ENCODE measurements at regions not wholly inside any gene's neighbourhood (a gene's known extent, or its start where the extent isn't known, plus 50 kb on each side); places are given as distances from the start of the nearest gene placed in this dataset.

- TF ChIP-seq ZNF274 (IDR thresholded peaks at IDR 0.05; ENCODE audit: low read depth, low read length), result no peak
- TF ChIP-seq ZBTB33 (IDR thresholded peaks at IDR 0.05; ENCODE audit: extremely low read depth, insufficient replicate concordance, low read length), result no peak
- TF ChIP-seq POLR2AphosphoS5 (IDR thresholded peaks at IDR 0.05; ENCODE audit: low read depth, low read length), result no peak
- TF ChIP-seq YY1 (IDR thresholded peaks at IDR 0.05; ENCODE audit: extremely low read depth, insufficient replicate concordance, low read depth, low read length), result no peak
- TF ChIP-seq EZH2 (IDR thresholded peaks at IDR 0.05), result no peak
- no peak for TF ChIP-seq SRF (IDR thresholded peaks at IDR 0.05; ENCODE audit: low read depth)
- H3K36me3 ChIP-seq (ENCODE audit: control insufficient read depth in 1 of 2, insufficient read depth in 2 of 2, low read length in 2 of 2), result no peaks in the 10 kb centered on the region
- ChIA-PET CTCF (no interaction called here), RAD21 (ENCODE audit: low non-redundant PET in 1 of 2, low total read pairs in 2 of 2, uncharacterized antibody in 2 of 2, unreplicated experiment in 2 of 2) (no interaction called here), POLR2A (no interaction called here)
- no peak for DNase-seq (ENCODE audit: low read depth, low spot score)
- peaks cover 31% of the 10 kb centered on the region for H3K27me3 ChIP-seq (ENCODE audit: insufficient read depth, low read length)
- no peaks in the 10 kb centered on the region for H3K9me3 ChIP-seq (ENCODE audit: control insufficient read depth in 1 of 2, insufficient read depth in 1 of 2, low read depth in 1 of 2, low read length in 2 of 2)
- H3K79me2 ChIP-seq (ENCODE audit: insufficient read depth, low read length), result no peaks in the 10 kb centered on the region
- H3K4me1 ChIP-seq (ENCODE audit: control insufficient read depth in 1 of 2, insufficient read depth in 2 of 2, low read length in 2 of 2), result no peaks in the 10 kb centered on the region
- no peak overlapping the region for H3K4me3 ChIP-seq (replicated peaks in 1 of 2; ENCODE audit: low read depth in 1 of 2, low read length in 2 of 2)
- no peak overlapping the region for H3K27ac ChIP-seq (ENCODE audit: low read depth, low read length)
- no peak overlapping the region for H3K9ac ChIP-seq (ENCODE audit: low read length)
- no peak overlapping the region for H3K4me2 ChIP-seq (ENCODE audit: low read length)
- intact Hi-C loops (cut with micrococcal nuclease), result no loop called here
- H3K9me2 ChIP-seq (ENCODE audit: insufficient read depth), result no peaks in the 10 kb centered on the region
- BruUV-seq (replicated peaks), result no TSS peak
- H4K20me1 ChIP-seq (ENCODE audit: insufficient read depth), result no peaks in the 10 kb centered on the region
- ATAC-seq, result no peak
- no peak overlapping the region for H2AFZ ChIP-seq (ENCODE audit: low read depth, low read length, poor library complexity, severe bottlenecking)
Observed at GRCh38 chr1:30166174-30166573, 557.2 kb downstream of the MATN1 start.

GRCh38 chr1:30165116-30165515 lies 558.3 kb downstream of the MATN1 start:
- no peaks in the 10 kb centered on the region for H3K9me2 ChIP-seq (ENCODE audit: insufficient read depth)
- ATAC-seq (no peak), DNase-seq (ENCODE audit: low read depth, low spot score) (no peak)
- POLR2A ChIA-PET, result no interaction called here
- CTCF ChIA-PET, result no interaction called here
- no TSS peak for BruUV-seq (replicated peaks)
- TF ChIP-seq ZFX (IDR thresholded peaks at IDR 0.05) (no peak), JUND (IDR thresholded peaks at IDR 0.05) (no peak), SIN3A (IDR thresholded peaks at IDR 0.05; ENCODE audit: low read depth) (no peak), RAD21 (IDR thresholded peaks at IDR 0.05; ENCODE audit: low read depth) (no peak), POLR2AphosphoS5 (IDR thresholded peaks at IDR 0.05; ENCODE audit: low read depth, low read length) (no peak), EZH2phosphoT487 (IDR thresholded peaks at IDR 0.05; ENCODE audit: borderline replicate concordance) (no peak), ATF3 (IDR thresholded peaks at IDR 0.05) (no peak), SRF (IDR thresholded peaks at IDR 0.05; ENCODE audit: low read depth) (no peak), FOSL1 (IDR thresholded peaks at IDR 0.05; ENCODE audit: low read depth) (no peak), SP1 (IDR thresholded peaks at IDR 0.05; ENCODE audit: low read depth) (no peak), POLR2A (IDR thresholded peaks at IDR 0.05; ENCODE audit: borderline replicate concordance, extremely low read depth, insufficient read depth, insufficient read length) (no peak)
- no peak overlapping the region for H3K9ac ChIP-seq (ENCODE audit: low read length)
- H3K4me1 ChIP-seq (ENCODE audit: control insufficient read depth in 1 of 2, insufficient read depth in 2 of 2, low read length in 2 of 2), result no peaks in the 10 kb centered on the region
- H3K4me3 ChIP-seq (replicated peaks in 1 of 2; ENCODE audit: low read depth in 1 of 2, low read length in 2 of 2), result no peak overlapping the region
- H3K27me3 ChIP-seq (ENCODE audit: insufficient read depth, low read length), result peaks cover 26% of the 10 kb centered on the region
- H3K79me2 ChIP-seq (ENCODE audit: insufficient read depth, low read length), result no peaks in the 10 kb centered on the region
- H3K36me3 ChIP-seq (ENCODE audit: control insufficient read depth in 1 of 2, insufficient read depth in 2 of 2, low read length in 2 of 2), result no peaks in the 10 kb centered on the region
- H3K4me2 ChIP-seq (ENCODE audit: low read length), result no peak overlapping the region
- RAD21 ChIA-PET (ENCODE audit: low non-redundant PET in 1 of 2, low total read pairs in 2 of 2, uncharacterized antibody in 2 of 2, unreplicated experiment in 2 of 2), result no interaction called here
- no peak overlapping the region for H3K27ac ChIP-seq (ENCODE audit: low read depth, low read length)
- no peak overlapping the region for H2AFZ ChIP-seq (ENCODE audit: low read depth, low read length, poor library complexity, severe bottlenecking)
- no peaks in the 10 kb centered on the region for H3K9me3 ChIP-seq (ENCODE audit: control insufficient read depth in 1 of 2, insufficient read depth in 1 of 2, low read depth in 1 of 2, low read length in 2 of 2)
- no peaks in the 10 kb centered on the region for H4K20me1 ChIP-seq (ENCODE audit: insufficient read depth)
- intact Hi-C loops (cut with micrococcal nuclease), result no loop called here

Measured in HCT116 (cell line).